Endothelial cell of umbilical vein (primary cell): ENCODE measurements at regions not wholly inside any gene's neighbourhood (a gene's known extent, or its start where the extent isn't known, plus 50 kb on each side); places are given as distances from the start of the nearest gene placed in this dataset.

Source experiments
- BruUV-seq: library from RNA; stranded (reverse); fragments of 400-500 nt; replicated peaks from 2 replicates; lab custom pipeline; 2021; lab: Mats Ljungman, UMichigan
- CTCF ChIA-PET: fragments of 300-600, 350-600 bp; sonication (Branson Sonifier 250); formaldehyde crosslinking; loops from one replicate; lab custom pipeline; 2021; ENCODE audit warnings: antibody characterized with exemption, inconsistent platforms; lab: Charles Lee
- POLR2A ChIA-PET: fragments of 300-600, 350-600 bp; sonication (Branson Sonifier 250); formaldehyde crosslinking; loops from one replicate; lab custom pipeline; 2021; ENCODE audit warnings: antibody characterized with exemption, inconsistent platforms; lab: Charles Lee
- DNase-seq: peaks from one replicate; pipeline ENCODE4 v3.0.0-alpha.2; 2011; ENCODE audit warnings: low read depth, low spot score
- FAIRE-seq: peaks from 2 replicates; lab custom pipeline; 2011; peaks lifted over from hg19 to GRCh38; lab: Jason Lieb, UNC
- H2AFZ ChIP-seq: 2 replicates; pipeline ENCODE4 v1.6.0; 2012; ENCODE audit warnings: low read depth, low read length, control low read depth, inconsistent platforms
- H3K27ac ChIP-seq: 2 replicates; pipeline ENCODE4 v1.5.1; 2011; ENCODE audit warnings: low read depth, mild to moderate bottlenecking, control low read depth, low read length, moderate library complexity; ENCODE audit not compliant: insufficient read depth
- H3K27me3 ChIP-seq, 2 experiments: 2 replicates each; pipeline versions ENCODE4 v1.6.0 to v1.6.1; 2011; ENCODE audit warnings: low read length in 2 of 2, mixed read lengths in 1 of 2; ENCODE audit not compliant: control insufficient read depth in 2 of 2, insufficient read depth in 2 of 2
- H3K36me3 ChIP-seq, 2 experiments: 2 replicates in 1 of 2; 3 replicates in 1 of 2; pipeline ENCODE4 v1.5.1; 2011; ENCODE audit warnings: low read length in 2 of 2, mild to moderate bottlenecking in 1 of 2, moderate library complexity in 1 of 2; ENCODE audit not compliant: control insufficient read depth in 2 of 2, insufficient read depth in 2 of 2; ENCODE audit errors: extremely low read depth in 1 of 2
- H3K4me1 ChIP-seq: 3 replicates; pipeline ENCODE4 v1.5.1; 2011; ENCODE audit warnings: mild to moderate bottlenecking, low read length; ENCODE audit not compliant: control insufficient read depth, insufficient read depth; ENCODE audit errors: extremely low read depth
- H3K4me2 ChIP-seq: 2 replicates; pipeline ENCODE4 v1.6.1; 2011; ENCODE audit warnings: low read length, control low read depth, mixed read lengths; ENCODE audit not compliant: insufficient read depth
- H3K4me3 ChIP-seq, 3 experiments: fragments of 200-600 bp in 1 of 3; sonication (generic), shearing (Covaris generic) in 1 of 3; replicated peaks in 1 of 3; 2 replicates each; pipeline ENCODE4 v1.5.1; 2011 to 2016; ENCODE audit warnings: control low read depth in 3 of 3, low read length in 3 of 3, mild to moderate bottlenecking in 2 of 3, inconsistent platforms in 1 of 3, low read depth in 1 of 3, moderate library complexity in 1 of 3; ENCODE audit not compliant: insufficient read depth in 1 of 3
- H3K79me2 ChIP-seq: 2 replicates; pipeline ENCODE4 v1.6.0; 2012; ENCODE audit warnings: low read length, inconsistent platforms; ENCODE audit not compliant: control insufficient read depth, insufficient read depth
- H3K9ac ChIP-seq: replicated peaks from 2 replicates; pipeline ENCODE3; 2011; ENCODE audit warnings: low read length, control low read depth; ENCODE audit not compliant: insufficient read depth; ENCODE audit errors: extremely low read depth
- H3K9me1 ChIP-seq: replicated peaks from 3 replicates; pipeline ENCODE4 v1.6.0; 2011; ENCODE audit warnings: mild to moderate bottlenecking, low read length; ENCODE audit not compliant: control insufficient read depth, insufficient read depth; ENCODE audit errors: extremely low read depth
- H3K9me3 ChIP-seq: replicated peaks from 2 replicates; pipeline ENCODE4 v1.5.1; 2012; ENCODE audit warnings: low read length, inconsistent platforms; ENCODE audit not compliant: control insufficient read depth, insufficient read depth
- H4K20me1 ChIP-seq: replicated peaks from 2 replicates; pipeline ENCODE3; 2011; ENCODE audit warnings: mild to moderate bottlenecking, low read length; ENCODE audit not compliant: control insufficient read depth, insufficient read depth; ENCODE audit errors: extremely low read depth
- CTCF ChIP-seq, 2 donors: IDR thresholded peaks; 1 replicate in 1 of 2; 2 replicates in 1 of 2; pipeline ENCODE4 v1.5.1; 2011; ENCODE audit warnings: low read length in 2 of 2, mild to moderate bottlenecking in 2 of 2, moderate library complexity in 2 of 2, control low read depth in 1 of 2, inconsistent platforms in 1 of 2, low read depth in 1 of 2; ENCODE audit not compliant: insufficient read depth in 1 of 2; ENCODE audit errors: extremely low read depth in 1 of 2
- EZH2 ChIP-seq: IDR thresholded peaks from 2 replicates; pipeline ENCODE4 v1.6.1; 2012; ENCODE audit warnings: borderline replicate concordance, low read depth, mild to moderate bottlenecking, moderate library complexity, low read length, inconsistent platforms; ENCODE audit not compliant: severe bottlenecking
- FOS ChIP-seq: IDR thresholded peaks from 2 replicates; pipeline ENCODE4 v1.6.1; 2011; ENCODE audit warnings: mild to moderate bottlenecking, low read length, moderate library complexity, borderline replicate concordance; ENCODE audit not compliant: insufficient read depth
- GATA2 ChIP-seq: IDR thresholded peaks from 2 replicates; pipeline ENCODE4 v1.7.0; 2011; ENCODE audit warnings: low read depth, mild to moderate bottlenecking, moderate library complexity, mixed read lengths, low read length; ENCODE audit not compliant: insufficient read length, insufficient read depth
- JUN ChIP-seq: IDR thresholded peaks from 2 replicates; pipeline ENCODE4 v1.6.1; 2011; ENCODE audit warnings: borderline replicate concordance, low read depth; ENCODE audit not compliant: insufficient read length, insufficient read depth
- MAX ChIP-seq: IDR thresholded peaks from 2 replicates; pipeline ENCODE4 v1.6.1; 2011; ENCODE audit not compliant: insufficient read depth, insufficient read length
- MYC ChIP-seq: IDR thresholded peaks from one replicate; pipeline ENCODE4 v1.6.1; 2011; ENCODE audit warnings: mild to moderate bottlenecking, low read depth, low read length
- POLR2A ChIP-seq: IDR thresholded peaks from 2 replicates; pipeline ENCODE4 v1.6.1; 2012; ENCODE audit warnings: low read depth, mild to moderate bottlenecking, control low read depth, low read length
- POLR2AphosphoS5 ChIP-seq: IDR thresholded peaks from 2 replicates; pipeline ENCODE4 v1.6.1; 2012; ENCODE audit warnings: low read depth, mild to moderate bottlenecking, control low read depth, low read length, moderate library complexity; ENCODE audit not compliant: insufficient read depth
- dilution Hi-C: fragments of 300-500 bp; cut with MboI; formaldehyde crosslinking; loops from one replicate; pipeline ENCODE4 v1.15.0; 2019; ENCODE audit warnings: low sequenced_read_pairs; ENCODE audit not compliant: extremely low pct_ligation_motif_present
- intact Hi-C: fragments of 100-400 bp; cut with micrococcal nuclease; formaldehyde crosslinking; loops from one replicate; pipeline ENCODE4 v1.10.0; 2022

DNA sequence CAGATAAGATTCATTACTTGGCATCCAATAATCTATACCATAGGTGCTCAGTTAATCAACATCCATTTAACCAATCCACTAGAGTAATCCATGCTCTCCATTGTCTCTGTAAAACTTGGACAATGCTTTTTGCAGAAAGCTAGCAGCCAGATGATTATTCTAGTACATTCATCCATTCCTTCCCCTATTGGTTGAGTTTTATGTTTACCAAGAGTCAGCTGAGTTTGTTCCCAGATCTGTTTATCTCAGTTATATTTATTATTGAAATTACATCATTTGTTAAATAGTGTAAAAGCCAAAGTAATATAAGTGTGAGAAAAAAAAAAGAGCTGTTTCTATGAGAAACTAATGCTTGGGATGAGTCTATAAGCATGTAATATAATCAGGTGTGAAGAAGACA lies 63.3 kb upstream of the TMC1 start:
- H3K9me1 ChIP-seq = no peaks in the 10 kb centered on the region
- intact Hi-C loops (no loop called here), dilution Hi-C loops (no loop called here)
- peaks cover 14% of the 10 kb centered on the region for H3K4me1 ChIP-seq
- POLR2A ChIA-PET = no interaction called here
- TF ChIP-seq MAX (no peak), FOS (no peak), CTCF (IDR thresholded peaks at IDR 0.05; ENCODE audit: extremely low read depth in 1 of 2, insufficient read depth in 1 of 2, low read depth in 1 of 2, low read length in 2 of 2) (no peak), EZH2 (no peak), POLR2AphosphoS5 (no peak), JUN (no peak), POLR2A (no peak), GATA2 (no peak), MYC (no peak)
- no peak overlapping the region for H3K4me3 ChIP-seq
- H3K4me2 ChIP-seq = no peak overlapping the region
- H3K27ac ChIP-seq = no peak overlapping the region
- no peak overlapping the region for H3K9ac ChIP-seq
- no peak for DNase-seq
- H3K27me3 ChIP-seq = no peaks in the 10 kb centered on the region
- CTCF ChIA-PET = interaction anchor here (0.6 to 1.6 kb wide), 5 partner anchors 11 to 165 kb away, joined by 3 to 4 read pairs (median 3); no protein-coding TSS in a partner anchor
- H3K9me3 ChIP-seq = no peaks in the 10 kb centered on the region
- no peaks in the 10 kb centered on the region for H4K20me1 ChIP-seq
- no peaks in the 10 kb centered on the region for H3K36me3 ChIP-seq
- FAIRE-seq = no peak
- BruUV-seq = no TSS peak
- H3K79me2 ChIP-seq = no peaks in the 10 kb centered on the region
- no peak overlapping the region for H2AFZ ChIP-seq
